ENCODE measurements at regions not wholly inside any gene's neighbourhood (a gene's known extent, or its start where the extent isn't known, plus 50 kb on each side); places are given as distances from the start of the nearest gene placed in this dataset.

DNA sequence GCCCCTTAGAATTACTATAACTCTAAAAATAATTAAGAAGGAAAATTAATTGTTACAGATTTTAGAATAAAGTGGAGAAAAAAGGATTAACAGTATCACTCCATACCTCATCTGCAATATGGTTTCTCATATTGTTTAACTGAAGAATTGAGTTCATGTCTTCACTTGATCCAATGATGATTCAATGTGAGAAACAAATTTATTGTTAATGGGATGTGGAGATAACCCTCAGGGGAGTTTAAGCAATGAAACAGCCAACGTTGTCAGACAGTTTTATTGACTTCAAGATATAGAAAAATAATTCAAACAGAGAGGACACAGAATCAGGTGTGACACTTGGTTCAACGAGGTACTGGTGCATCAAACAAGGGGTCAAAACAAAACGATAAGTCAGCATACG lies 665.2 kb upstream of the ACO1 start:
- no peak overlapping the region for H4K5ac ChIP-seq (ENCODE audit: low read depth, low read length)
- no peaks in the 10 kb centered on the region for H3K4me1 ChIP-seq (ENCODE audit: control insufficient read depth, insufficient read depth, low read length)
- no peak overlapping the region for H2AK9ac ChIP-seq (replicated peaks; ENCODE audit: low read depth, low read length, poor library complexity)
- H4K20me1 ChIP-seq (ENCODE audit: insufficient read depth, low read length), result no peaks in the 10 kb centered on the region
- no peaks in the 10 kb centered on the region for H3K36me3 ChIP-seq (ENCODE audit: control insufficient read depth, insufficient read depth, low read length)
- dilution Hi-C loops (cut with HindIII; ENCODE audit: low sequenced_read_pairs, unreplicated experiment), result no loop called here
- no peak overlapping the region for H3K4me2 ChIP-seq (ENCODE audit: low read depth, low read length)
- H3K18ac ChIP-seq (ENCODE audit: low read depth, low read length), result no peak overlapping the region
- no peaks in the 10 kb centered on the region for H3K9me1 ChIP-seq (ENCODE audit: insufficient read depth, low read length)
- no TSS peak for BruUV-seq (replicated peaks)
- ChIA-PET CTCF (no interaction called here), POLR2A (ENCODE audit: unreplicated experiment) (no interaction called here)
- in situ Hi-C loops (cut with MboI; ENCODE audit: low sequenced_read_pairs), result no loop called here
- H3K9ac ChIP-seq (ENCODE audit: low read depth, low read length), result no peak overlapping the region
- WGBS, 2 experiments (ENCODE audit: extremely low coverage in 2 of 2, insufficient read length in 1 of 2), result no CpG with 5 or more reads among the region's 4 CpGs
- 0 out of 2 replicates have a peak, but pooled peaks cover 2% of the 10 kb centered on the region for H3K9me3 ChIP-seq (ENCODE audit: control insufficient read depth, insufficient read depth, low read length)
- ATAC-seq (ENCODE audit: low read depth) (no peak), DNase-seq (no peak)
- H3K27me3 ChIP-seq (ENCODE audit: control insufficient read depth, insufficient read depth, low read length), result no peaks in the 10 kb centered on the region
- H2BK120ac ChIP-seq (ENCODE audit: low read depth, low read length), result no peak overlapping the region
- no peak overlapping the region for H2AK5ac ChIP-seq (ENCODE audit: low read depth, low read length)
- no peak overlapping the region for H3K14ac ChIP-seq (replicated peaks; ENCODE audit: low read depth, low read length)
- H3K4ac ChIP-seq (ENCODE audit: low read depth, low read length), result no peak overlapping the region
- TF ChIP-seq, protein P1, sequence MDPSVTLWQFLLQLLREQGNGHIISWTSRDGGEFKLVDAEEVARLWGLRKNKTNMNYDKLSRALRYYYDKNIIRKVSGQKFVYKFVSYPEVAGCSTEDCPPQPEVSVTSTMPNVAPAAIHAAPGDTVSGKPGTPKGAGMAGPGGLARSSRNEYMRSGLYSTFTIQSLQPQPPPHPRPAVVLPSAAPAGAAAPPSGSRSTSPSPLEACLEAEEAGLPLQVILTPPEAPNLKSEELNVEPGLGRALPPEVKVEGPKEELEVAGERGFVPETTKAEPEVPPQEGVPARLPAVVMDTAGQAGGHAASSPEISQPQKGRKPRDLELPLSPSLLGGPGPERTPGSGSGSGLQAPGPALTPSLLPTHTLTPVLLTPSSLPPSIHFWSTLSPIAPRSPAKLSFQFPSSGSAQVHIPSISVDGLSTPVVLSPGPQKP (IDR thresholded peaks at IDR 0.05; ENCODE audit: borderline replicate concordance, low read depth, low read length), result no peak
- TF ChIP-seq CEBPB (IDR thresholded peaks at IDR 0.05; ENCODE audit: low read depth, low read length) (no peak), POLR2A (IDR thresholded peaks at IDR 0.05; ENCODE audit: low read depth, low read length) (no peak), MAZ (IDR thresholded peaks at IDR 0.05; ENCODE audit: borderline replicate concordance, low read depth, low read length) (no peak), MAFK (IDR thresholded peaks at IDR 0.05; ENCODE audit: low read depth, low read length) (no peak)
- no peaks in the 10 kb centered on the region for H3K79me1 ChIP-seq (ENCODE audit: low read depth in 1 of 2, low read length in 2 of 2)
- no peak overlapping the region for H3K27ac ChIP-seq (ENCODE audit: insufficient read depth, low read length)
- no peak overlapping the region for H4K91ac ChIP-seq (ENCODE audit: insufficient read depth, low read depth, low read length)
- no peak overlapping the region for H2BK15ac ChIP-seq (ENCODE audit: low read depth, low read length)
- no peak overlapping the region for H3K4me3 ChIP-seq (ENCODE audit: insufficient read depth, low read depth, low read length)
- H2AFZ ChIP-seq (replicated peaks; ENCODE audit: low read length, poor library complexity), result no peak overlapping the region
- intact Hi-C loops (cut with micrococcal nuclease), result no loop called here
- H2BK5ac ChIP-seq (ENCODE audit: low read depth, low read length, poor library complexity, severe bottlenecking), result no peak overlapping the region
- H3K56ac ChIP-seq (ENCODE audit: extremely low read depth, insufficient read depth, low read length), result no peak overlapping the region
- H3K23ac ChIP-seq (ENCODE audit: low read depth, low read length), result no peak overlapping the region
- no peak overlapping the region for H4K8ac ChIP-seq (ENCODE audit: low read depth in 2 of 2, low read length in 2 of 2)
- no peak overlapping the region for H2BK20ac ChIP-seq (ENCODE audit: low read depth, low read length)
